SIG-M5 treated with dmso at 0.1 percent for 504 hours (cell line): ENCODE measurements at regions not wholly inside any gene's neighbourhood (a gene's known extent, or its start where the extent isn't known, plus 50 kb on each side); places are given as distances from the start of the nearest gene placed in this dataset.

Source experiments
- DNase-seq: peaks from one replicate; lab custom pipeline; 2025; ENCODE audit not compliant: unreplicated experiment; lab: John Stamatoyannopoulos, UW

- no peak for DNase-seq
Observed at GRCh38 chr15:47338771-47339170, 378.5 kb upstream of the SEMA6D start.

- DNase-seq: no peak
Observed at GRCh38 chr15:47339800-47340570, 377.3 kb upstream of the SEMA6D start.

DNA sequence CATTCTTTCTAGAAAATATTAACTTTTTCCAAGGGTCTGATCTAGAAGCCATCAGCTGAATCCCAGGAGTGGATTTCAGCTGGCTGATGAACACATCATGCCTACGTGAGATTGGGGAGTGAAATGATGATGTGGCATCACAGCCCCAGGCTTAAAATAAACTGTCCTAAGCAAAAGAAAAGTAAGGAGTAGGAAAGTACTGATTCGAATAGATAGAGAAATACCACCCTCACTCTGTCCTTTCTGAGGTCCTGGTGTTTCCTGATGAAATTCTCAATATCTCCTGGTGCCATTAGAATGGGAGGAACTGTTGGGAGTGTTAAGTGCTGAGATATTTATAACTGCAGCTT is 376.8 kb upstream of the SEMA6D start:
- DNase-seq: no peak

DNA sequence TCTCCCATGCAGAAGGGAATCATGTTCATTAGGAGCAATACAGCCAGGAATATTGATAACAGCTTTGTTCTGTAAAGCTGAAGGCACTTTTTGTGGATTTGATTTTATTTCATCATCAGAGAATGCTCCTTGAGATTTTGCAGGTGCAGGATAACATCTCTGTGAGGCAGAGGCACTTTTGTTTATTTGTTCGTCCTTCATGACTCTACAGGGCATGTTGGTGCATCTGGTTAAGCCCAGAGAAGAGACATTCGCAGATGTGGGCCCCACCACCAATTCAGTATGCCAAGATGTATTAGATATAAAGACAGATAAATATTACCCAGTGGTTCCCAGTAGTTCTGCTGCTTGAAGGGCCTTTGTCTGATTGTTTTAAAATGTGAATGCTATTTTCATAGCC is 368.1 kb upstream of the SEMA6D start:
- DNase-seq: no peak

DNA sequence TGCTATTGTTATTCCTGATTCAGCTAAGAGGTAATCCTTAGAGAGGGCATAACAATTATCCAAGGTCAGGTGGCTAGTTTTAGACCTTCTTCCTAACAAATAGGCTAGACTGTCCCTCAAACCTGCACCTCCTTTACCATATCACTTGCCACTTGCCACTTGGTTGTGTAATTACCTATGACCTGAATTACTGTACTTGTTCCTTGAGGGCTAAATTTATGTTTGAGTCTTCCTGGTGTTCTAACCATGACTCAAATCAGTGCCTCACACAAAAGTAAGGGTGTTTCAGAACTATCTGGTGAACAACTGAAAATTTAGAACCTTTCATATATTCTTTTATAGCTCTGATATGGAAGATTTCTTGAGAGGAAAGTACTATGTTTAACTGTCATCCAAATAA is 365.8 kb upstream of the SEMA6D start:
- no peak for DNase-seq

- no peak for DNase-seq
Observed at GRCh38 chr15:47352217-47352616, 365.1 kb upstream of the SEMA6D start.

- no peak for DNase-seq
Observed at GRCh38 chr15:47355759-47356158, 361.5 kb upstream of the SEMA6D start.

- DNase-seq: no peak
Observed at GRCh38 chr15:47356297-47356696, 361.0 kb upstream of the SEMA6D start.

- DNase-seq: no peak
Observed at GRCh38 chr15:47358876-47359275, 358.4 kb upstream of the SEMA6D start.

- DNase-seq: no peak
Observed at GRCh38 chr15:47360305-47360704, 357.0 kb upstream of the SEMA6D start.

DNA sequence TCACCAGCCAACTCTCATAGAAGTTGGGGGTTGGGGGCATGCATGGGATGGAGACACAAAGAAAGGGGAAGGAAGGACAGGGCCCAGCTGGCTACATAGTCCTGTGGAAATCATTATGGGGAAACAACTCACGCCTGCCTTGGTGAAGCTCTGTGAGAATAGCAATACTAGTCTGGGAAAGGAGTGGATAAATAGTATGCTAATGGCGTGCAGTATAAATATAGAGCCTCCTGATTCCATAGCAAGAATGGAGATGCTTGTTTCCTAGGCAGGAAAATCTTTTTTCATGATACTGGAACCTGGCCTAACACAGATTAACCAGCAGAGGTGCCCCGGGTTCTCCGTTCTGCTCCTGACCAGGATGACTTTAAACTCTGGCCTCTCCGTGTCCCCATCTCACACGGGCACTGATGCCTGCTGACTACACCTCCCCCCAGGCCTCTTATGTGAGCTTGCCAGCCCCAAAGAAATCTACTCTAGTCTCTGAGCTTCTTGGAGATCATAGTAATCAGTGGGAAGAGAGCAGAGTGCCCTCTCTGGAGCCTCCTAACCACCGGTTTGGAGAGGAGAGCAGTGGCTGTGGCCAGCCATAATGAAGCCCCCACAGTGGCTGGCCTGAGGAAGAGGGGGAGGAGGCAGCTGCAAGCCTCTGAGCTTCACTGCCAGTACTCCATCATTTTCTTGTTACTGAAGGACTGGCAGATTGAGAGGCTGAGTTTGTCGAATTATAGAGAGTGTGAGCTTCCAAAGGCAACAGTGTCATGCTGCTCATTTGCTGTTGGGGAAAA is 355.0 kb upstream of the SEMA6D start:
- no peak for DNase-seq

DNA sequence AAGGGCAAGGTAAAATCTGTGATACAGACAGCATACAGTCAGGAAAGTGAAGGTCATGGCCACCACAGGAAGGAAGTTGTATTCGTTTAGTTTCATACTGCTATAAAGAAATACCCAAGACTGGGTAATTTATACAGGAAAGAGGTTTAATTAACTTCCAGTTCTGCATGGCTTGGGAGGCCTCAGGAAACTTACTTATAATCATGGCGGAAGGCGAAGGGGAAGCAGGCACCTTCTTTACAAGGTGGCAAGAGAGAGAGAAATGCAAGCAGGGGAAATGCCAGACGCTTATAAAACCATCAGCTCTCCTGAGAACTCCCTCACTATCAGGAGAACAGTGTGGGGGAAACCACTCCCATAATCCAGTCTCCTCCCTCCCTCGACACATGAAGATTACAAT is 353.7 kb upstream of the SEMA6D start:
- DNase-seq: no peak

DNA sequence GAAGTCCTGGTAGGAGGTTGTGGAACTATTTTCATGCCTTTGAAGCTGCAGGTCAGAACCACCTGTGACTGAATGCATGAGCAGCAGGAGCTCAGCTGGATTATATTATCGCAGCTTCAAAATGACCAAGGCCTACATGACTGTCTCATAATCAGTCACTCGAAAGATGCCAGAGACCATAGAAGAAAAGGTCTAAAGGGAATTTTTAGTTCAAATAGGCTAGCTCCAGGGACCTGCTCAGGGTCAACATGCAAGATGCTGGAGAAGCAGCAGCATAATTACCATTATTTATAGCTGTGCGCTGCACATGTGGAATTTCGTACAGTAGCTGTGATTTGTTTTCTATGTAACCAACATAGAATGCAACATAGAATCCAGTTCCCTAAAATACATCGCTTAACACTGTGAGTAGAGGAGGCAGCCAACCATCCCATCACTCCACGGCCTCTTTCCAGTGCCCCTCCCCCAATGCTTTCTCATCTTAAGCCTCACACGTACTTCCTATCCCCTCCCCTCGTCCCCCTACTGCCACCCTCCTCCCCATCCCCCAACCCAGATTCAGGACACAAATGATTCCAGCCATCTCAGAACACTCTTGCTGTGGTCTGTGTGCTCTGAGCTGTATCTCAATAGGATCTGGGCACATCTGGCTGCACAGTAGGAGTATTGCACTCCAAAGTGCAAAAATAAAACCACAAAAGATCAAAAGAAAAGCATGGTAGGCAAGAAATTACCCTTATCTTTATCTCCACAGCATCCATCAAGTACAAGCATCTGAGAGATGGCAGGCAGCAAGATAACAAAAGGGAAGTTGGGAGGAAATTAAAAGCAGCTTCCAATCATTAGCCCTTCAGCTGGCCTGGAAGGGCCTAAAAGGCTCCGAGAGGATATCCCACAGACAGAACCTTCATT is 352.8 kb upstream of the SEMA6D start:
- no peak for DNase-seq

DNA sequence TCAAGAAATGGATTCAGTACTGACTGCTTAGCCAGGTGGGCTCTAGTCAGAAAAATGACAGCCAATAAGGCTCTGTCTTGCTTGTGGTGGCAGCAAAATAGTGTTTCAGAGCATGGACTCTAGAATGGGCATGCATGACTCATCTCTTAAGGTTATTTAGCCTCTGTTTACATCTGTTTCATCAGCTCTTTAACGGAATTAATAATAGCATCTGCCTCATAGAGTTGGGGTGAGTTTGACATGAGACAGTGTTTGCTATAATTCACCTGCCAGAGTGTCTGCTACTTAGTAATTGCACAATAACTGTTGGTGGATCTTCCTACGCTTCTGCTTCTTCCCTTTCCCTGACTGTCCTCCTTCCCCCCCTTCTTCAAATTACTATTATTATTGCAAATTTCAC is 350.4 kb upstream of the SEMA6D start:
- DNase-seq: no peak

GRCh38 chr15:47367726-47368390 is 349.4 kb upstream of the SEMA6D start:
- DNase-seq: no peak

- DNase-seq: no peak
Observed at GRCh38 chr15:47371939-47372338, 345.4 kb upstream of the SEMA6D start.

GRCh38 chr15:47374222-47374621 is 343.1 kb upstream of the SEMA6D start:
- no peak for DNase-seq

DNA sequence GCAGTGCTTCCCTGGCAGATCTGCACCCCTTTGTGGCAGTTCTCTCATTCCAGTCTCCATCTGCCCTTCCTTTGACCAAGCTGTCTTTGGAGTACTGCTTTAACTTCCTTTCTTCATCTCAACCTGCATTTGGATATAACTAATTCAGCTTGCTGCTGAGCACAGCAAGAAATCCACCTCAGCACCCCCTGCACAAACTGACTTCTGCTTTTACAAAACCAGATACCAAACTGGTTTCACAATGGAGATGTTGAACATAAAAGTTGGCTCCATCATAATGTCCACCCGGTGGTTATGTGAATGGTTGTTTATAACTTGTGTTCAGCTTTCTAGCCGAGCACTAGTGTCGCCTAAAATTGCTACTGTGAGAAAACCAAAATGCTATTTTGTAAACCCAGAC is 341.1 kb upstream of the SEMA6D start:
- DNase-seq: no peak

DNA sequence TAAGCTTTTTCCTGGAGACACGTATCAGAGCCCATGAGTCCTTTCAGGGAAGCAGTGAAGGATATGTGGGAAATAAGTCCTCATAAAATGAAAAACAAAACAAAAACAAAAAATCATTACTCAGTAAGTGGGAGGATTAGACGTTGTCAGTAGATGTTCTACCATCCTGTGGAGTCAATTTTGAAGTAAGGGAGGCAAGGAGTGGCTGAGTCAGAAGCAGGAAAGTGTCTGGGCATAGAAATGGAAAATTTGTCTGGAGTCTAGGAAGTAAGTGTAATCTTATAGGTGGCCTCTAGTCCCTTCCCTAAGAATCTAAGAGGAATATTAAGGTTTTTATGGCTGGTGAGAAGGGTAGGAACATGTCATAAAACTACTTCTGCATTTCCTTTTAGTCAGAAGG is 339.8 kb upstream of the SEMA6D start:
- no peak for DNase-seq

GRCh38 chr15:47378527-47378926 is 338.8 kb upstream of the SEMA6D start:
- no peak for DNase-seq

GRCh38 chr15:47383102-47383501 is 334.2 kb upstream of the SEMA6D start:
- no peak for DNase-seq
